Endothelial cell (in vitro differentiated cells): ENCODE measurements at regions not wholly inside any gene's neighbourhood (a gene's known extent, or its start where the extent isn't known, plus 50 kb on each side); places are given as distances from the start of the nearest gene placed in this dataset.

Experiments used
- DNase-seq: peaks from one replicate; pipeline ENCODE4 v3.0.0; 2021; ENCODE audit warnings: low spot score
- H3K27ac Mint-ChIP-seq: one replicate; pipeline ENCODE4 v1.8.0; 2021; ENCODE audit warnings: mixed read lengths, inconsistent platforms; ENCODE audit not compliant: unreplicated experiment
- H3K27me3 Mint-ChIP-seq: one replicate; pipeline ENCODE4 v1.8.0; 2021; ENCODE audit warnings: mild to moderate bottlenecking, moderate library complexity, mixed read lengths, inconsistent platforms; ENCODE audit not compliant: unreplicated experiment
- H3K36me3 Mint-ChIP-seq: one replicate; pipeline ENCODE4 v1.8.0; 2021; ENCODE audit warnings: mild to moderate bottlenecking, low read depth, mixed read lengths, inconsistent platforms; ENCODE audit not compliant: unreplicated experiment
- H3K4me1 Mint-ChIP-seq: one replicate; pipeline ENCODE4 v1.8.0; 2021; ENCODE audit warnings: mild to moderate bottlenecking, mixed read lengths, inconsistent platforms; ENCODE audit not compliant: unreplicated experiment
- H3K4me3 Mint-ChIP-seq: one replicate; pipeline ENCODE4 v1.8.0; 2021; ENCODE audit warnings: mild to moderate bottlenecking, mixed read lengths, inconsistent platforms; ENCODE audit not compliant: unreplicated experiment
- H3K9me3 Mint-ChIP-seq: one replicate; pipeline ENCODE4 v1.8.0; 2021; ENCODE audit warnings: mixed read lengths, inconsistent platforms; ENCODE audit not compliant: unreplicated experiment
- TF ChIP-seq, protein P1 (sequence below): fragments of 200-600 bp; sonication (generic); IDR thresholded peaks from one replicate; pipeline ENCODE4 v1.5.0; 2021; ENCODE audit warnings: antibody characterized with exemption; ENCODE audit not compliant: unreplicated experiment

DNA sequence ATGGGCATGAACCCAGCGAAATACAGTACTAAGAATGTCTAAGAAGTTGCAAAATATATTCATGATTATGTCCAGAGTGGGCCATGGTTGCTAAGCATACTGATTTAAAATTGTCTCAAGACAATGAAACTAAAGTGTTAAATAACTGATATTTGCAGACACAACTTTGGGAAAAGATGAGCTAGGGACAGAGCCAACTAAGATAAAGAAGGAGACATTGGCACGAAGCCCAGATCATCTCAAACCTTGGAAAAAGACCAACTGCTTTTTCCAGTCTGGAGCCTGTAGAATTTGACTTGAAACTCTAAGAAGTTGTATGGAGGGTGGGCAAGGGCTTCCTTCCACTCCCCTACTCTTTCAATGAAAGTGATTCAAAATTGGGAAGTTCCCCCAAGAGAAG, 108.5 kb upstream of the GLRA2 start:
- no peak overlapping the region for H3K4me3 Mint-ChIP-seq
- no peaks in the 10 kb centered on the region for H3K27me3 Mint-ChIP-seq
- no peak for DNase-seq
- TF ChIP-seq, protein P1, sequence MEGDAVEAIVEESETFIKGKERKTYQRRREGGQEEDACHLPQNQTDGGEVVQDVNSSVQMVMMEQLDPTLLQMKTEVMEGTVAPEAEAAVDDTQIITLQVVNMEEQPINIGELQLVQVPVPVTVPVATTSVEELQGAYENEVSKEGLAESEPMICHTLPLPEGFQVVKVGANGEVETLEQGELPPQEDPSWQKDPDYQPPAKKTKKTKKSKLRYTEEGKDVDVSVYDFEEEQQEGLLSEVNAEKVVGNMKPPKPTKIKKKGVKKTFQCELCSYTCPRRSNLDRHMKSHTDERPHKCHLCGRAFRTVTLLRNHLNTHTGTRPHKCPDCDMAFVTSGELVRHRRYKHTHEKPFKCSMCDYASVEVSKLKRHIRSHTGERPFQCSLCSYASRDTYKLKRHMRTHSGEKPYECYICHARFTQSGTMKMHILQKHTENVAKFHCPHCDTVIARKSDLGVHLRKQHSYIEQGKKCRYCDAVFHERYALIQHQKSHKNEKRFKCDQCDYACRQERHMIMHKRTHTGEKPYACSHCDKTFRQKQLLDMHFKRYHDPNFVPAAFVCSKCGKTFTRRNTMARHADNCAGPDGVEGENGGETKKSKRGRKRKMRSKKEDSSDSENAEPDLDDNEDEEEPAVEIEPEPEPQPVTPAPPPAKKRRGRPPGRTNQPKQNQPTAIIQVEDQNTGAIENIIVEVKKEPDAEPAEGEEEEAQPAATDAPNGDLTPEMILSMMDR = no peak
- no peaks in the 10 kb centered on the region for H3K9me3 Mint-ChIP-seq
- H3K4me1 Mint-ChIP-seq = peaks cover 5% of the 10 kb centered on the region
- H3K27ac Mint-ChIP-seq = no peak overlapping the region
- no peaks in the 10 kb centered on the region for H3K36me3 Mint-ChIP-seq

DNA sequence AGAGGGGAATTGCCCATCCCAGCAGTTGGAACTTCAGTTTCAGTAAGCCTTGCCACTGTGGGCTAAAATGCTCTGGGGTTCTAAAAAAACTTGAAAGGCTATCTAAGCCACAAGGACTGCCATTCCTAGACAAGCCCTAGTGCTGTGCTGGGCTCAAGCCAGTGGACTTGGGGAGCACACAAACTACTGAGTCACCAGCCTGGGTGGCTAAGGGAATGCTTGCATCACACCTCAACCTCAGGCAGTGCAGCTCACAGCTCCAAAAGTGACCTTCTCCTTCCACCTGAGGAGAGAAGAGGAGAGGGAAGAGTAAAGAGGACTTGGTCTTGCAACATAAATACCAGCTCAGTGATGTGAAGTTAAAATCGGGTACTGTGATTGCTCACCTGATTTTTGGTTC, 116.7 kb upstream of the GLRA2 start:
- Mint-ChIP-seq H3K27ac (no peak overlapping the region), H3K4me1 (no peaks in the 10 kb centered on the region), H3K9me3 (no peaks in the 10 kb centered on the region), H3K4me3 (no peak overlapping the region), H3K27me3 (no peaks in the 10 kb centered on the region), H3K36me3 (no peaks in the 10 kb centered on the region)
- DNase-seq = no peak
- TF ChIP-seq, protein P1 = no peak

- Mint-ChIP-seq H3K9me3 (no peaks in the 10 kb centered on the region), H3K4me3 (no peak overlapping the region), H3K36me3 (no peaks in the 10 kb centered on the region), H3K27me3 (no peaks in the 10 kb centered on the region), H3K27ac (no peak overlapping the region), H3K4me1 (no peaks in the 10 kb centered on the region)
- TF ChIP-seq, protein P1 = no peak
- no peak for DNase-seq
These were observed 118.0 kb upstream of the GLRA2 start for GRCh38 chrX:14411326-14411725.

- no peak for DNase-seq
- no peaks in the 10 kb centered on the region for H3K9me3 Mint-ChIP-seq
- no peaks in the 10 kb centered on the region for H3K36me3 Mint-ChIP-seq
- no peaks in the 10 kb centered on the region for H3K4me1 Mint-ChIP-seq
- H3K4me3 Mint-ChIP-seq = no peak overlapping the region
- H3K27me3 Mint-ChIP-seq = no peaks in the 10 kb centered on the region
- TF ChIP-seq, protein P1 = no peak
- H3K27ac Mint-ChIP-seq = no peak overlapping the region
These were observed 120.0 kb upstream of the GLRA2 start for GRCh38 chrX:14409341-14409740.

DNA sequence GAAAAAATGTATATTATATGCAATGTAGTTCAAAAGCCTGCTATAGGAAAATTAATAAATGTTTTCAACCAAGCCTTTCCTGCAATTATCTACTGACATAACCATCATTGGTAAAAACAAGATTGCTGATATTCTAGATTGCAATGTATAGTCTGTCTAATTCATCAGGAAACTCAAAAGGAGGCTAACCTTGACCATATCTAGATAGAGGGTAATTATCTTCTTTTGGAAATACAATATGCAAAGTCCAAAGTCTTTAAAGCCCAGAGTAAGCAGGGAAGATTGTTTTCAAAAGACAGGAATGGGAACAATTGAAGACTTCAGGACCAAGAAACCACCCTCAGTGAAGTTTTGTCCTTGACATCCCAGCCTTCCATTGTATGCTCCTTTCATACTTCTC, 123.1 kb upstream of the GLRA2 start:
- Mint-ChIP-seq H3K4me3 (no peak overlapping the region), H3K4me1 (no peaks in the 10 kb centered on the region), H3K36me3 (no peaks in the 10 kb centered on the region), H3K27ac (no peak overlapping the region), H3K9me3 (no peaks in the 10 kb centered on the region), H3K27me3 (no peaks in the 10 kb centered on the region)
- DNase-seq = no peak
- TF ChIP-seq, protein P1 = no peak
